ENCODE measurements at regions not wholly inside any gene's neighbourhood (a gene's known extent, or its start where the extent isn't known, plus 50 kb on each side); places are given as distances from the start of the nearest gene placed in this dataset.

GRCh38 chr5:1665803-1666202 lies 133.8 kb downstream of the MRPL36 start:
- H3K4me3 ChIP-seq (ENCODE audit: control insufficient read depth, low read depth, low read length) = no peak overlapping the region
- no peak for DNase-seq (ENCODE audit: low read depth)
- TF ChIP-seq, protein P1, sequence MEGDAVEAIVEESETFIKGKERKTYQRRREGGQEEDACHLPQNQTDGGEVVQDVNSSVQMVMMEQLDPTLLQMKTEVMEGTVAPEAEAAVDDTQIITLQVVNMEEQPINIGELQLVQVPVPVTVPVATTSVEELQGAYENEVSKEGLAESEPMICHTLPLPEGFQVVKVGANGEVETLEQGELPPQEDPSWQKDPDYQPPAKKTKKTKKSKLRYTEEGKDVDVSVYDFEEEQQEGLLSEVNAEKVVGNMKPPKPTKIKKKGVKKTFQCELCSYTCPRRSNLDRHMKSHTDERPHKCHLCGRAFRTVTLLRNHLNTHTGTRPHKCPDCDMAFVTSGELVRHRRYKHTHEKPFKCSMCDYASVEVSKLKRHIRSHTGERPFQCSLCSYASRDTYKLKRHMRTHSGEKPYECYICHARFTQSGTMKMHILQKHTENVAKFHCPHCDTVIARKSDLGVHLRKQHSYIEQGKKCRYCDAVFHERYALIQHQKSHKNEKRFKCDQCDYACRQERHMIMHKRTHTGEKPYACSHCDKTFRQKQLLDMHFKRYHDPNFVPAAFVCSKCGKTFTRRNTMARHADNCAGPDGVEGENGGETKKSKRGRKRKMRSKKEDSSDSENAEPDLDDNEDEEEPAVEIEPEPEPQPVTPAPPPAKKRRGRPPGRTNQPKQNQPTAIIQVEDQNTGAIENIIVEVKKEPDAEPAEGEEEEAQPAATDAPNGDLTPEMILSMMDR (IDR thresholded peaks at IDR 0.05; ENCODE audit: control insufficient read depth, insufficient read depth, low read depth, low read length, missing control alignments) = no peak

DNA sequence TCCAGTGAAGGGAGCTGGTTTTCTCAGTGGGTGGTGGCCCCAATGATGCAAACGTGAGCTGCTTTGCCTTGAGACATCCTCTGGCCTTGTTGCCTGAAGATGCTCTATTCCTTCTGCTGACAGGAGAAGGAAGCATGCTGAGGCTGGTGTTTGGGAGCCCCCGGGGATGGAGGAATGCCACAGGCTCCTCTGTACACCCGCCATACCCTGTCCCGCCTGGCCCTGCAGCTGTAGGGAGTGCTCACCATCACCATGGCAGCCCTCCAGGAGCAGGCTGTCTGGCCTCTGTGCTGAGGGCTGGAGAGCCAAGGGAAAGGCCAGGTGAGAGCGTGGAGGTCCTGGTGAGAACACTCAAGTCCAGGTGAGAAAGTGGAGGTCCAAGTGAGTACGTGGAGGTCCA lies 134.4 kb downstream of the MRPL36 start:
- H3K4me3 ChIP-seq (ENCODE audit: control insufficient read depth, low read depth, low read length) = no peak overlapping the region
- no peak for DNase-seq (ENCODE audit: low read depth)
- TF ChIP-seq, protein P1 (IDR thresholded peaks at IDR 0.05; ENCODE audit: control insufficient read depth, insufficient read depth, low read depth, low read length, missing control alignments) = no peak

- DNase-seq (ENCODE audit: low read depth) = no peak
- no peak overlapping the region for H3K4me3 ChIP-seq (ENCODE audit: control insufficient read depth, low read depth, low read length)
- TF ChIP-seq, protein P1 (IDR thresholded peaks at IDR 0.05; ENCODE audit: control insufficient read depth, insufficient read depth, low read depth, low read length, missing control alignments) = no peak
These were observed 136.5 kb downstream of the MRPL36 start for GRCh38 chr5:1663186-1663585.

DNA sequence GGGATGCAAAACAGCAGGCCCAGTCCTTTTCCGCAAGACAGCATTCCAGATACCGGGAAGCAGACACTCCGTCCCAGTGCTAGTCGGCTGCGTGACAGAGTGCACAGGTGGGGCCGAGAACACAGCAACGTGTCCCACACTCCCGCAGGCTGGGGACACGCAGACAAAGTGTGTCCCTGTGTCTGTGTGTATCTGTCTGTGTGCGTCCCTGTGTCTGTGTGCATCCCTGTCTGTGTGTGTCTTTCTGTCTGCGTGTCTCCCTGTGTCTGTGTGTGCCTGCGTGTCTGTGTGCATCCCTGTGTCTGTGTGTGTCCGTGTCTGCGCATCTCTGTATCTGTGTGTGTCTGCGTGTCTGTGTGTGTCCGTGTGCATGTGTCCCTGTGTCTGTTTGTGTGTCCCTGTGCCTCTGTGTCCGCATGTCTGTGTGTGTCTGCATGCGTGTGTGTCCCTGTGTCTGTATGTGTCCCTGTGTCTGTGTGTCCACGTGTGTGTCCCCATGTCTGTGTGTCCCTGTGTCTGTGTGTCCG lies 137.0 kb downstream of the MRPL36 start:
- no peak for DNase-seq (ENCODE audit: low read depth)
- TF ChIP-seq, protein P1 (IDR thresholded peaks at IDR 0.05; ENCODE audit: control insufficient read depth, insufficient read depth, low read depth, low read length, missing control alignments) = no peak
- H3K4me3 ChIP-seq (ENCODE audit: control insufficient read depth, low read depth, low read length) = no peak overlapping the region

DNA sequence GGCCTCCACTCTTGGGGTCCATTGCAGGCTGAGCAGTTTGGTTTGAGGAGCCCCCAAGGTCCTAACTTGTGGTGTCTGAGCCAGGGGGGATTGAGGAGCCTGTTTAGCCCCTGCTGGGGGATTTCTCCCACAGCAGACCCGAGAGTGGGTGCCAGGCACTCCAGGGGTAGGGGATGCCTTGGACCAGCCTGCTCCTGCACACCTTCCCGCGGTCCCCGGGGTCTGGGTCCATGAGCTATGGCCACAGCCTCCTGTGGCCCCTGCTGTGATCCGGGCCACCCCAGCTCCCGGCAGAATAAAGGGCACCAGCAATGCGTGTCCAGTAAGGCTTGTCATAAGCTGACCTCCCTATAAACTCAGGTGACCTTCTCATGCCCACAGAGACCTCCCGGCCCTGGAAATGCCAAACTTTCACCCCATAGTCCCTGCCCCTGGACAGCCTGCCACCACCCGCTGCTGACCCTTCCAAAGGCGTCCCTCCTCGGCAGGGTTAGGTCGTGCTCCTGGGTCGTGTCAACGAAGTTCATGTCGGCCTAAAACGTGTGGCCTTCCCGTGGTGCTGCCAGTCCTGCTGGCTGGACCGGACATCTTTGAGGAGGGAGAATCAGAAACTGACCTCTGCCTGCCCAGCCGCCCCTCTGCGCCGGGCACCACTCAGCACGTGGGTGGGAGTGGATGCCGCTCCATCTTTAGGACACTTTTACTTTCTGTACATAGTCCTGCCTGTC lies 137.6 kb downstream of the MRPL36 start:
- H3K4me3 ChIP-seq (ENCODE audit: control insufficient read depth, low read depth, low read length) = no peak overlapping the region
- TF ChIP-seq, protein P1 (IDR thresholded peaks at IDR 0.05; ENCODE audit: control insufficient read depth, insufficient read depth, low read depth, low read length, missing control alignments) = no peak
- no peak for DNase-seq (ENCODE audit: low read depth)

DNA sequence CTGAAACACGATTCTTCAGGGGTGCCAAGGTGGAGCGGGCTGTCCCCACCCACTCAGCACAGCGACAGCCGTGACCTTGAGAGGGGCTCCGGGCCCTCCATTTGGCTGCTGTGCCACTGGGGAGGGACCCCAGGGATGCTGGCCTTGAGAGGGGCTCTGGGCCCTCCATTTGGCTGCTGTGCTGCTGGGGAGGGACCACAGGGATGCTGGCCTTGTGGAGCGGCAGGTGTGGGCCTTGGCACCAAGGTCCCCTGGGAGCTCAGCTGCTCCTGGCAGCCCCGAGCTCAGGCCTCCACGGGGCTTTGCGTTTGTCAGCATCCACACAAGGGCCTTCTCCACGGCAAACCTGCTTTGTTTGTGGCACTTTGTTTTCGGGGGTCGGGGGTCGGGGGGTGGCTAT lies 137.6 kb upstream of the LPCAT1 start:
- DNase-seq (ENCODE audit: low read depth) = no peak
- TF ChIP-seq, protein P1 (IDR thresholded peaks at IDR 0.05; ENCODE audit: control insufficient read depth, insufficient read depth, low read depth, low read length, missing control alignments) = no peak

More for the DNA sequence above, 137.6 kb upstream of the LPCAT1 start:
- H3K4me3 ChIP-seq (ENCODE audit: control insufficient read depth, low read depth, low read length) = no peak overlapping the region

Data from AG09309 (cell line).